IPS-18c (cell line): ENCODE measurements at regions not wholly inside any gene's neighbourhood (a gene's known extent, or its start where the extent isn't known, plus 50 kb on each side); places are given as distances from the start of the nearest gene placed in this dataset.

Source experiments
- H3K4me3 ChIP-seq: 2 replicates; pipeline ENCODE4 v1.7.0; 2013; ENCODE audit warnings: low read depth, mild to moderate bottlenecking, low read length, moderate library complexity; ENCODE audit not compliant: insufficient read depth
- H3K9me3 ChIP-seq: one replicate; pipeline ENCODE4 v1.6.1; 2013; ENCODE audit warnings: mild to moderate bottlenecking, low read length, moderate library complexity; ENCODE audit not compliant: control insufficient read depth, insufficient read depth

DNA sequence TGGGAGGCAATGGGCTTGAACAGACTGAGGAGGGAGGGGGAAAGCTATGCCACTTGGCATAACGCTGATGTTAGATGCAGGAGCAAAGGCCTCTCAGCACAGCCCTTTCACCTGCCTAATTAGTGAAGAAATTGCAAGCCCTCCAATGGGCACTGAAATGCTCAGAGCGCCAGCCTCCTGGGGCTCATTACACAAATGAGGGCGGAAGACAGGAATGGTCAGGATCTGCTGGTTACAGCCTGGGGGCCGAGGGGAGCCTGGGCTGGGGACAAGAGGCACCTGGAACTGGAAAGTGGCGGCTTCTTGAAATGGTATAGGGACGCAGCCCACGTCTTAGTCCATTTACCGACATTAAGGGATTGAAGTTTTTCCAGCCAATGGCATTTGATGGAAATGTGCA, 50.2 kb upstream of the PLET1 start:
- Histone ChIP-seq H3K9me3 (no peaks in the 10 kb centered on the region), H3K4me3 (no peak overlapping the region)

DNA sequence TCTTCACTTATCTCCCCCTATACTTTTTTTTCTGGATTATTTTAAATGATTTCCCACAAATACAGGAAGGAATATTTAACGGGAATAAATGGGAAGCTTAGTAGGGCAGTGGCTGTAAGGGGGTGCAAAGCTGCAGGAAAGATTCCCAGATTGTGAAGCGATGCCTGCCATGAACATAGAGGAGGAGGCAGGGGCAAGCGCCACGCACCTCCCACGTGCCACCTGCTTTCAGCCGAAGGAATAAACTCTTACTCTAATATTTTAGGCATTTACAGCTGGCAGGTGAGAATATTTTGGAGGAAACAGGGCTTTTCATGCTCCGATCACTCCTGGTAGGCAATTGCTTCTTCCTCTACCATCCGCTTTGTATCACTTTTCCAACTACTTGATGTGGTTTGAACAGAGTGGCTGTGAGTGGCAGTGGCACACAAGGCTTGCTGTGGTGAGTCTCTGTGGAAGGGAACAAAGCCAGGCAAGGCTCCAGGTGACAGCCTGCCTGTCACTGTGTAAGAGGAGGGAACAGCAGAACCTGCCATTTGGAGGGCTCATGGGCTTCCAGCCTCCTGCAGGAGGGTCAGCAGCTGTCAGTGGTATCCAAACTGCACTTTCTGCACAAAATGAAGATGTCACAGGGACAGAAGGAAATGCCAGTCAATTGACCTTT, 54.5 kb upstream of the PLET1 start:
- Histone ChIP-seq H3K4me3 (no peak overlapping the region), H3K9me3 (no peaks in the 10 kb centered on the region)

DNA sequence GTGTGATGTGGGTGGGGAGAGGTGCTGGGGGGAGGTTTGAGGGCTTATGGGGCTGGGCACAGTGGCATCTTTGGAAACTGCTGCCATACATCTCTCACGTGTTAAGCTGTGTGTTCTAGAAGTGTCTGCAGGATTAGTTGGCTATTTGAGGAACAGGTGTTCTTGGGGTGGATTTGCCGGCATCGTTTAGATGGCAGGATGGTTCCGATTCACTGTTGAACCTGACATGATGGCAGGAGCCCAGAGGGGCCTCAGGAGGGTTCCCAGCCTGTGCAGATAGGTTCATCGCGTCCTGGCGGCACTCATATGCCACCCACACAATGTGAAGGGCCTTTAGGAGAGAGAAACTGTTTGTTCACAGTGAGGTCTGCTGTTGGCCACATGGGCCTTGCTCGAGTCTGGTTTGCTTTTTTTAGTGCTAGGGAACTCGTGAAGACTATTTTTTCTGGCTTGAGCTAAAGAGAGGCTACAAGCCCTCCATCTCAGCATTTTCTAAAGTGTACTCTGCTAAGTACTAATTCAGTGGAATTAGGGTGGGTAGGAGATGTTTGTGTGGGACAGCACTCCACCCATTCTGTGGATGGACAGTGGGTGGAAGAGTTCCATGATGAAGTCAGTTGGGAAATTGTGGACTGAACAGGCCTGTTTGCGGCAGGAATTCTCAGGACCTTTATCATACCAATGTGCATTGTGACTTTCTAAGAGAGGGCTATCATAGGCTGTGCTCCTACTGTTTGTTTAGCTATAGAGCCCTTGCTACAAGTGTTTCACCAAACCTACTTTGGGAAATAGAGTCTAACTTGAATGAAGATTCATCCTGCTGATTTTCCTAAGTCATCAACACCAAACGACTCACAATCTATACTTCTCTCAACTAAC, 55.4 kb upstream of the PLET1 start:
- H3K4me3 ChIP-seq, result no peak overlapping the region
- no peaks in the 10 kb centered on the region for H3K9me3 ChIP-seq

DNA sequence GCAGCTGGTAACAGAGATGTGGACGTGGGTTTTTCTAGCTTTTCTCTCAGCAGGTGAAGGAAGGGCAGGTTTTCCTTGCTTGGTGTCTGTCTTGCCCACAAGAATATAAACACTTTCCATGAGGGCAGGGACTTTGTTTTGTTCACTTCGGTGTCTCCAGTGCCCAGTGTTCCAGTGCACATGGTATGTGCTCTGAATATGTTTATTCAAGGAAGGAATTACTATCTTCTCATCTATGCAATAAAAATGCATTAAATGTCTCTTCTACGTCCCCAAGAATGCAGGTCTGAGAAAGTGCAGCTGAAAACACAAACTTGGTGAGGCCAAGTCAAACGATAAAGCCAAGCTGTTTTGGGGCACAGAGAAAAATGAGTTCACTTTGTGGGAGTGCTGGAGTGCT, 56.3 kb upstream of the PLET1 start:
- Histone ChIP-seq H3K4me3 (no peak overlapping the region), H3K9me3 (no peaks in the 10 kb centered on the region)

- no peaks in the 10 kb centered on the region for H3K9me3 ChIP-seq
- H3K4me3 ChIP-seq, result no peak overlapping the region
Measured at GRCh38 chr11:112318184-112318591, 57.5 kb upstream of the PLET1 start.

DNA sequence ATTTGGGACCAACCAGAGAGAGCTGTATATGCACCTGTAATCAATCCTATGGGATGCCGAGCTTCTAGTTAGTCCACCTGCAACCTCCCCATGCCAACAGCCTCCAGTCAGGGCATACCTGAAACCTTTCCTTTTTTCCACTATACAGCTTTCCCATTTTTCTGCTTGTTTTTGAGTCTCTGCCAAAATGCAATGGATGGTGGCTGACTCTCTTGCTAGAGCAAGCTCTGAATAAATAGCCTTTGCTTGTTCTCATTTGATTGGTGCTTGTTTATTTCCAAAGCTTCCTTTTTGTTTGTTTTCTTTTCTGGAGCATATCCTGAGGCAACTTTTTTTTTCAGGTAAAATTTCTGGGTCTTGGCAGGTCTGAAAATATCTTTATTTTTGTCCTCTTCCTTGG, 58.0 kb upstream of the PLET1 start:
- Histone ChIP-seq H3K4me3 (no peak overlapping the region), H3K9me3 (no peaks in the 10 kb centered on the region)

- no peak overlapping the region for H3K4me3 ChIP-seq
- no peaks in the 10 kb centered on the region for H3K9me3 ChIP-seq
Measured at GRCh38 chr11:112320668-112321067, 60.0 kb upstream of the PLET1 start.

DNA sequence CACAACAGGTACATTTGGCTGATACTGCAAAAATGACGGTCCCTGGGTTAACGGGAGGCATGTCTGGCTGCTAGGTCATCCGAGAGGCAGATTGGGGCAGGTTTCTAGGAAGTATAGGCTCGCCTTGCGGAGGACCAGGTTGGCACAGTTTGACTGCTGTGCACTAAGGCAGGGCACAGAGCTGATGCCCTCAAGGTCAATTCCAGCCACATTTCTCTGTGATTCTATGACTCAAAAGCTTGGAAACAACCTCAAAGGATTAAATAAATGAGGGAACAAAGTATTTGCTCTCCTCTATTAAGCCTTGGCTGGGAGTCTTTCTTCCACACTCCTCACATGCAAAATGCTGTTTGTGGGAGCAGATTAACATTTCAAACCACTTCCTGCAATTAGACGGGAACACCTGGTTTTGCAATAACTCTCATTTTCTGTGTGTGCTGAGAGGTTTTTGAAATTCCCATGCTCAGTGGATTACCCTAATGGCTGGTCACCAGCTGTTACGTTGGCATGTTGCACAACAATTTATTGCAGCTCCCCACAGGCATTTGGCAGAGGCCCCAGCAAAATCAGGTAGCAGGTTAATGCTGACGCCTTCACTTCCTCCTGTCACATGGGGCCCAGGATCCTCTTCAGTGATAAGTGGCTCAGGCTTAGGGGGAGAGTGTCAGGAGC, 61.0 kb upstream of the PLET1 start:
- H3K4me3 ChIP-seq, result no peak overlapping the region
- no peaks in the 10 kb centered on the region for H3K9me3 ChIP-seq

DNA sequence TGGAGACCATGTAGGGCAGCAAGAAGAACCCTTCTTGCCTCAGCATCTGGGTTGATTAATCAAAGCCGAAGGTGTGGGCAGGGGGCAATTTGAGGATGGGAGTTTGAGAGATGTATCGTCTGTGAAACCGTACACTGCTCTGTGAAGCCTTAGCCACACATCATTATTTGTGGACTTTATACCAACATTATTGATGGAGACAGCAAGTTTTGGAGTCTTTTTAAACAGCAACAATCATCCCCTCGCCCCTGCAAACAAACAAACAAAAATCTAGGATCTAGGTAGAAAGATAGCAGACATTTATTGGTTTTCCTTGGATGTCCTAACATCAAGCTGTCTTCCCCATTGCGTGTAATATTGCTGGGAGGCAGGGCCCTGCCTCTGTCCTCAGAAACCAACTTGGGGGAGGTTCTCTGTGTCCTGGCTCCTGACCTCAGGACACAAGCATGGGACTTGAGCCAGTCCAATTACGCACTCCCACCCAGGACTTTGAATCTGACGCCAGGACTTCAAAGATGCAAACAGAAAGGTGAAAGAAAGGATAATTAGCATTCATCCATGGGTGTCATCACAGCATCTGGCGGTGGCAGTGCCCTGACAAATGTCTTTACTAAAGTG, 61.6 kb upstream of the PLET1 start:
- H3K4me3 ChIP-seq, result no peak overlapping the region
- no peaks in the 10 kb centered on the region for H3K9me3 ChIP-seq

DNA sequence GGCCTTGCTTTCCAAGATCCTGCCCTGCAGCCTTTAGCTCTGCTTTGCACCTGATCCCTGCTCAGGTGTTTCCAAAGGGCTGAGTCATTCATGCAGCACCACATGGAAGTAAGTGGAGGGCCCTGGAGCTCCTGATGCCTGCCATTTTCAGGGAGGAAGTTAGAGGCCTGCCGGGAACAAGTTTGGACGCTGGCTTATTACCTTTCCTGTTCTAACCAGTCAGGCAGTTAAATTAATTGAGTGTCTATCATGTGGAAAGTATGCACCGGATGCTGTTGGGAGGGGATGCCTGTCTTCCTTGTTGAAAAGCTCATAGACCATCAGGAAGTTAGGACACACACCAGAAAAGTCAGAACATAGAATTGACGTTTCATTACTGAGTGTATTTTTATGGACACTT, 73.7 kb upstream of the PLET1 start:
- Histone ChIP-seq H3K9me3 (no peaks in the 10 kb centered on the region), H3K4me3 (no peak overlapping the region)

DNA sequence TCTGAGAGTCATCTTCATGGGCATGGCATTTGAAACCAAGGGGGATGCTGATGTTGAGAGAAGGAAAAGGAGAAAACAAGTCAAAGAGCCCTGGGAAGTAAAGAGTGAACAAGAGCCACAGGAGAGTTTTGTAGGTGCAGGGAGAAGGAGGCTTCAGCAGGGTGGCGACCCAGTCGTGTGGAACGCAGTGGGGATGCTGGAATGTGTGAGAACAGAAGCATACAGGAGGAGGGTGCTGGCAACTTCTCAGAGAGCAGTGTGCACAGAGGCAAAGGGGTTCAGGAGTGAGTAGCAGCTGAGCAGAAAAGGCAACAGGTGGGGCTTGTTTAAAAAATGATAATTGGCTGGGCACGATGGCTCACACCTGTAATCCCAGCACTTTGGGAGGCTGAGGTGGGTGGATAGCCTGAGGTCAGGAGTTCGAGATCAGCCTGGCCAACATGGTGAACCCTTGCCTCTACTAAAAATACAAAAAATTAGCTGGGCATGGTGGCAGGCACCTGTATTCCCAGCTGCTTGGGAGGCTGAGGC, 75.8 kb upstream of the PLET1 start:
- H3K4me3 ChIP-seq, result no peak overlapping the region
- no peaks in the 10 kb centered on the region for H3K9me3 ChIP-seq

- no peaks in the 10 kb centered on the region for H3K9me3 ChIP-seq
- no peak overlapping the region for H3K4me3 ChIP-seq
Measured at GRCh38 chr11:112339566-112339965, 78.9 kb upstream of the PLET1 start.

DNA sequence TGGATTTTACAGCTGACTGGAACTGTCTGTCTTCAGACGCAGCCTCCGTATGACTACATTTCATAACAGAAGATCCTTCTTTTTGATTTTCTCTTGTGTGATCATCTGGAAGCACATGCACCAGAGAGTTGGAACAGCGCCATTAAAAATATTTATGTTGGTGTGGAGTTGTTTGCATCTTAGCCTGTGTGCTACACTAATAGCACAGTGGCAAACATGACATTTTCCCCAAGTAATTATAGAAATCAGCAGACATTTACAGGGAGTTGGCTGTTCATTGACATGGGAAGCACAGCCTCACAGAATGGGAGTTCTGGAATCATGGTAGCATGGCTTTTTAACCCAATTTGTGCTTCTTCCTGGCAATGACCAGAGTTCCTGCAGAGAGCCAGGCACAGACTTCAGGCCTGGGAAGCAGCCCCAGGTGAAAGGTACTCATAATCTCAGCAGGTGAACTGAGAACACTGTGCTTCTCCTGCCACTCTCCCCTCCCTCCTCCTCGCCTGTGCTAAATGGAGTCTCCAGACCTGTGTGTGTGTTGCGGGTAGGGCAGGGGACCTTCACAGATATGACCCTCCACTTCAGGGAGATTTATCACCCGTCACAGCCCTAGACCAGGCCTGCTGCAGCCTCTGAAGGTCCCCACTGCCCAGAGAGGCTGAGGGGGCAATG, 82.8 kb upstream of the PLET1 start:
- Histone ChIP-seq H3K4me3 (no peak overlapping the region), H3K9me3 (no peaks in the 10 kb centered on the region)

- H3K4me3 ChIP-seq, result no peak overlapping the region
- no peaks in the 10 kb centered on the region for H3K9me3 ChIP-seq
Measured at GRCh38 chr11:112344040-112344413, 83.4 kb upstream of the PLET1 start.

DNA sequence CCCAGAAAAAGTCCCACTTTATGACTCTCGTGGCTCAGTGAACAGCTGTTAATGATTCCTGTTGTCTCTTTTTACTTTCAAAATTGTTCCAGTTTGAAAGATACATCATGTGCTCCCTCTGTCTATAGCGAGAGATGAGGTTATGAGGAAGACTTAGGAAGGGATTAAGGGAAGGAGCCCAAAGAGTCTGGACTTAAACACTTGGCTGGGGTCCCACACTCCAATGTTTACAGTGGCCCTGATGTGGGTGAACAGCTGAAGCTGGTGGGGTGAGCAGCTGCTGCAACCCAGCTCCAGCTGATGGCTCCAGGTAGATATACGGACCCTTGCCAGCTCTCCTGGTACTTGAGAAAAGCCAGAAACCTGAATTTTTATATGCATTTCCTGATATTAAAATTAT, 84.5 kb upstream of the PLET1 start:
- Histone ChIP-seq H3K4me3 (no peak overlapping the region), H3K9me3 (no peaks in the 10 kb centered on the region)

DNA sequence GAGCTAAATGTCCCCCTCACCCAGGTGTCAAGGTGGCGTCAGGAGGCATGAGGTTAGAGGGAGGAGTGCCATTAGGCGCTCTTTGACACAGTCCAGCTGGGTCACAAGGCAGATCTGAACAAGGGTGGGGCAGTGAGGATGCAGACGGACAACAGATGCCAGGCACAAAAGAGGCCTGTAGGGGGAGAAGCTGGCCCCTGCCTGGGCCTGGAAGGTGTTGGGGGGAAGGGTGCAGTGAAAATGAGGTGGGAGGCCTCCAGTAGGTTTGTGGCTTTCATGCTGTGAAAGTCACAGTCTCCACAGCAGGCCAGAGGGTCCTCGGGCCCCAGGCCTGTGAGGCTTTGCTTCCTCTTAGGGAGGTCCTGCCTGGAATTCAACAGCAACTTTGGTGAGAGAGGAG, 85.0 kb upstream of the PLET1 start:
- H3K4me3 ChIP-seq, result no peak overlapping the region
- no peaks in the 10 kb centered on the region for H3K9me3 ChIP-seq

DNA sequence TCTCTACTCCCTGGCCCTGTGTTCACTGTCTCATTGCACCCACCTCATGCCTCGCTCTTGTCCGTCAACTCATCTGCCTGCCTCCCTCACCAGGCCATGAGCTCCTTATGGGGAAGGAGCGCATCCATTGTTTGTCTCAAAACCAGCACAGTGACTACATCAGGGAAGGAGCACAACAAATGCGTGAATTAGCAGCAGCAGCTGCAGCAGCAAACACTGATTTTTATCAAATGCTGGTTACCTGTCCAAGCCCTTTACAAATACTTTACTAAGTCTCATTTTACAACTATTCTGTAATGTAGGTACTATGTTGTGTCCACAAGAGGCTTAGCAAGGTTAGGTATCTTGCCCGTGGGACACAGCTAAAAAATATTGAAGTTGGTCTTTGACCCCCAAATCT, 85.9 kb upstream of the PLET1 start:
- Histone ChIP-seq H3K4me3 (no peak overlapping the region), H3K9me3 (no peaks in the 10 kb centered on the region)
